ENCODE measurements at regions not wholly inside any gene's neighbourhood (a gene's known extent, or its start where the extent isn't known, plus 50 kb on each side); places are given as distances from the start of the nearest gene placed in this dataset.
A peak's percentile ranks its signal among the peaks of the same experiment; 100 is the strongest.
"Not testable (repeated sequence)": the region's sequence is repeated elsewhere in the genome, so short reads cannot be mapped to it uniquely, and the experiment has no call there.

- DNase-seq = no peak
These were observed 142.8 kb downstream of the NECTIN1 start for GRCh38 chr11:119586181-119586580.

- DNase-seq = no peak
These were observed 143.8 kb downstream of the NECTIN1 start for GRCh38 chr11:119585043-119585781.

GRCh38 chr11:119584193-119585042 is 144.6 kb downstream of the NECTIN1 start:
- DNase-seq = peak; percentile 21

DNA sequence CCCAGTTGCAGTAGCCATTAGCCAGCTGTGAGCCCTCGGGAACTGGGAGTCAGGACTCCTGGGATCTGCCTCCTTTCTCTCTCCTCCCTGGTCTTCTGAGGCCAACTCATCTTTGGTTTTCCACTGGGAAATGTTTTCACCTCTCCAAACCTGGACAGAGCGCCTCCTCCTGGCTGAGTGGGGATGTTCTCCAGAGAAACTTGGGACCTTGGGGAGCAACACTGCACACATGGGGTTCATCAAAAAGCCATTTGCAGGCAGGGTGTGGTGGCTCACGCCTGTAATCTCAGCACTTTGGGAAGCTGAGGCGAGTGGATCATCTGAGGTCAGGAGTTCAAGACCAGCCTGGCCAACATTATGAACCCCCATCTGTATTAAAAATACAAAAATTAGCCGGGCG is 145.4 kb downstream of the NECTIN1 start:
- no peak for DNase-seq

- DNase-seq = not testable (repeated sequence)
These were observed 147.6 kb downstream of the NECTIN1 start for GRCh38 chr11:119581396-119581795.

DNA sequence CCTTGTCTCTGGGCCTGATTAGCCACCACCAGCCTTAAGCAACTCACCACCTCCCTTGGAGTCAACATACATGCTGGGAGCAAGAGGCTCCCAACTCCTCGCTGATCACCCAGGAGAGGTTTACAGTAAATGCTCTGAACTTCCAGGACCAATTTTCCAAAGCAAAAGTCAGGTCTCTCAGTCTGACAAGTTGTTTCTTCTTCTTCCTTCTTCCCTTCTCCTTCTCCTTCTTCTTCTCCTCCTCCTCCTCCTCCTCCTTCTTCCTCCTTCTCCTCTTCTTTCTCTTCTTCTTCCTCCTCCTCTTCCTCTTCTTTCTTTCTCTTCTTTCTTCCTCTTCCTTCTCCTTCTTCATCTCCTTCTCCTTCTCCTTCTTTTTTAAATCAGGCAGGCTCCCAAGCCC is 148.2 kb downstream of the NECTIN1 start:
- DNase-seq = no peak

DNA sequence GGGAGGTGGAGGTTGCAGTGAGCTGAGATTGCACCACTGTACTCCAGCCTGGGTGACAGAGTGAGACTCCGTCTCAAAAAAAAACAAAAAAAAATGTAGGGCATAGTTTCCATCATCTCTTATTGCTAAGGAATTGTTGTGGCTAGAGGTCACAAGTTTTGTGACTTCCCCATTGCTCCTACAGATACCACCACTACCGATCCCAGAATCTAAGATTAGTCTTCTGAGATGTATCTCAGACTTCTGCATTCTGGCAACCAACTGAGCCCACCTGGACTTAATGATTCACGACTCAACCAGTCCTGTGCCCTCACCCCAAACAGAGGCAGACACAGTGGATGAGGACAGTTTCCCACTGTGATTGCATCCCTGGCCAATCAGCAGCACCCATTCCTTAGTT is 148.9 kb downstream of the NECTIN1 start:
- no peak for DNase-seq

GRCh38 chr11:119578521-119579191 is 150.3 kb downstream of the NECTIN1 start:
- DNase-seq = peak; percentile 59

- DNase-seq = no peak
These were observed 150.9 kb upstream of the THY1 start for GRCh38 chr11:119573858-119574257.

GRCh38 chr11:119572481-119573424 is 149.8 kb upstream of the THY1 start:
- DNase-seq = no peak

DNA sequence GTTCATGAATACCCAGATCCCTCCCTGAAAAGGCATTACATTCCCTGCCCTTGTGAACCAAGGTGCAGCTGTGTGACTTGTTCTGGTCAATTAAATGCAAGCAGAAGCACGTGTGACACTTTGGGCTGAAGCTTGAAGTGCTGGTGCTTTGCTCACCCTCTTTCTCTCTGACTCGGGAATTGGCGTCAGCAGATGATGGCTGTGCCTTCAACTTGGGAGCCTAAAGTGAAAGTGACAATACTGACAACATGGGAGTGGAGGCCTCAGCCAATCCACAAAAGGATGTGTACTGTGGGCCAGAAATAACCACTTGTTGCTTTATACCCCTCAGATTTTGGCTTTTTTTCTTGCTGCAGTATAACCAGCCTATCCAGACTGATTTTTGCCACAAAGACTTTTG is 148.3 kb upstream of the THY1 start:
- DNase-seq = no peak

- DNase-seq = peak; percentile 41
These were observed 145.0 kb upstream of the THY1 start for GRCh38 chr11:119567688-119568582.

GRCh38 chr11:119566319-119566718 is 143.3 kb upstream of the THY1 start:
- DNase-seq = no peak

GRCh38 chr11:119565693-119566092 is 142.7 kb upstream of the THY1 start:
- DNase-seq = not testable (repeated sequence)

DNA sequence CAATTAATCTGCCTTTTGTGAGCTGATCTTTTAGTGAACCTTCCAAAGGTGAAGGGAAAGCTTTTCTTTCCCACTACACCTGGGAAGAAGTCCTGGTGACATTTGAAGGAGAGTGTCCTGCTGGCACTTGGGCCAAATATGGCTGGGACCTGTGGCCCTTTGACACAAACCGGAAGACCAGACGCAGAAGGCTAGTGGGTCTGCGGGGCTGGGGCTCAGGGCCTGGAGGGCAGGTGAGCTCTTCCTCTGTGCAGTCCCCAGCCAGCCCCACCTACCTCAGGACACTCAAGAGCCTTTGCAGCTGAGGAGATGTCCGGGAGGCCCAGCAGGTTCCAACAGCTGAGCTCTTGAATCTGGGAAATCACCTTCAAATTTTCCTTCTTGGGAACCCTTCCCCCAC is 138.0 kb upstream of the THY1 start:
- DNase-seq = no peak

DNA sequence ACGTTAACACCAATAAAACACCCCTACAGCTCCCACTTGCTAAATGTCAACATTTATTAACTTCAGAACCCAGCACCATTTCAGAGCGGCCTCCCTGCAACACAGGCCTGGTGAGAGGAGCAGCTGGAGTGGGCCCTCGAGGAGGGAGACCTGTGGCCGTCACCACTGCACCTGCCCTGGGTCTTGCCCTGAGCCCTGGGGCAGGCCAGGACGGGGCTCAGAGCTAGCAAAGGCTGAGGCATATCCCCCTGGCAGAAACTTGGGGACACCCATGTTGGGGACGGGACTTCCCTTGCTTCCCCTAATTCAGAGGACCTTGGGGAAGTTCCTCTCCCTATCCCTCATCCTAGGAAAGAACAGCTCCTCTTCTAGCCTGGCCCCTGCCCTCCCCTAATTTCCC is 137.3 kb upstream of the THY1 start:
- DNase-seq = no peak

GRCh38 chr11:119552106-119552485 is 129.1 kb upstream of the THY1 start:
- no peak for DNase-seq

DNA sequence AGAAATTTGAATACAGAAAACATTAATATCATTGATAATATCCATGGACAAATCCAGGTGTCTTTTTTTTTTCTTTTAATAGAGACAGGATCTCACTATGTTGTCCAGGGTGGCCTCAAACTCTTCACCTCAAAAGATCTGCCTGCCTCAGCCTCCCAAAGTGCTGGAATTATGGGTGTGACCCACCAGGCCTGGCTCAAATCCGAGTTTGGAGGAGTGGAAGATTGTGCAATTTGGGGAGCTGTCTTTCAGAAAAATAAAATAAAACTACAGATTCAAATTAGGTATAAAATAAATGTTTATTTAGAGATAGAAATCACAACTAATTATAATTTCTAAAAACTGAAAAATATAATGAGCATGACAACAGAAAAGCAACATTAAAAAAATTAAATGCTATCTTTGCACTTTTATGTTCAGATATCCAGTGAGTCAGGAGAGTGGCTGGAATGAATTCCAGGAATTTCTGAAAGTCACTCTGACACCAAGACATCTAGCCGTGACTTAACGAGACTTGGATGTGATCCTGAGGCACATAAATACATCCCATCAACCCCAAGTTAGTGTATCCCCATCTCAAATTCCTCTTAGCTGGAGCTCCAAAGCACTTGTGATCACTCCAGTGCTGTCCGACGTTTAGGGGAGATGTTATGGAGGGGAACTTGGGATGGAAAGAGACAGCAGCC is 128.6 kb upstream of the THY1 start:
- no peak for DNase-seq

DNA sequence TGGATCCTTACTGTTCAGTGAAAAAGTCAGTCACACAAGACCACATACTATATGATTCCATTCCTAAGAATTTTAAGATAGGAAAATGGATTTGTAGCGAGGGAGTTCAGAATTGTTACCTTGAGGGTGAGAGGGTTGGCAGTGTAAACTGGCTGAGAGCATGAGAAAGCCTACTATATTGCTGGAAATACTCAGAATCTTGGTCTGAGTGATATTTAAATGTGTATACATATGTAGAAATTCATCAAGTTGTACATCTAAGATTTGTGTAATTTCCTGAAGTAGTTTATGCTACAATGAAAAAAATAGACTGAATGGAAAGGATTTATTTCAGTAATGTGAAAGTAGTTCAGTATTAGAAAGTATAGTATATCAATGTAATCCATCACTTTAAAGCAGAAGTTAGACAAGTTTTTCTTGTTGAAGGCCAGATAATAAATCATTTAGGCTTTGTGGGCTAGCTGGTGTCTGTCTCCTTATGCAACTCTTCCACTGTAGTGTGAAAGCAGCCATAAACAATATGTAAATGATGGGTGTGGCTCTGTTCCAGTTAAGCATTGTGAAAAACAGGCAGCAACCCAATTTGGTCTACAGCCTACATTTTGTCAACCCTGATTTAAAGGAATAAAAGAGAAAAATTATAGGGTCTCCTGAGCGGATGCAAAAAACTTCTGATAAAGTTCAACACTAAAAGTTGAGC is 127.2 kb upstream of the THY1 start:
- no peak for DNase-seq

GRCh38 chr11:119547511-119547910 is 124.5 kb upstream of the THY1 start:
- no peak for DNase-seq
